Esophagus squamous epithelium (tissue), 4 donors: ENCODE measurements at regions not wholly inside any gene's neighbourhood (a gene's known extent, or its start where the extent isn't known, plus 50 kb on each side); places are given as distances from the start of the nearest gene placed in this dataset.

Experiments used
- POLR2A ChIP-seq, 4 donors: fragments of 450-650 bp; IDR thresholded peaks; one replicate each; pipeline ENCODE4 v1.6.1; 2017; ENCODE audit warnings: antibody characterized with exemption in 4 of 4, mild to moderate bottlenecking in 4 of 4, moderate library complexity in 3 of 4
- TF ChIP-seq, protein P1 (sequence below), 6 experiments: fragments of 450-650 bp in 4 of 6; fragments of 200-600 bp in 2 of 6; sonication (generic) in 2 of 6; IDR thresholded peaks; one replicate each; pipeline ENCODE4 v1.5.1; 2016 to 2019; ENCODE audit warnings: antibody characterized with exemption in 6 of 6, mild to moderate bottlenecking in 4 of 6, moderate library complexity in 4 of 6

DNA sequence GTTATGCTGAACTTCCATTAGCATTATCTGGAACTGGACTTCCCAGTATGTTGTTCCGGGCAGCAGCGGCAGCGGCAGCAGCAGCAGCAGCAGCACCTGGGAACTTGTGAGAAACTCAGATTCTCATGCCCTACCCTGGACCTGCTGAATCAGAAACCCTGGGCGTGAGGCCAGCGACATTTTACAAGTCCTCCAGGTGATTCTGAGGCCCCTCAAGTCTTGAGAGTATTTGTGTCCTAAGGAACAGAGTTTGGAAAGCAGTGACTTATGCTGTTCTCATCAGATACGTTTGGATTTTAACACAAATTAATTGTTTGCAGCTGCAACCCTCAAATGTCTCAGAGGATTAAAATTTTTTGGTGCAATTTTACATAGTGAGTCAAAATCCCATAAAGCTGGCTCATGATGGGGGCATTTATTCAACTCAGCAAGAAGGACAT is 157.2 kb upstream of the KAZN start:
- TF ChIP-seq, protein P1, sequence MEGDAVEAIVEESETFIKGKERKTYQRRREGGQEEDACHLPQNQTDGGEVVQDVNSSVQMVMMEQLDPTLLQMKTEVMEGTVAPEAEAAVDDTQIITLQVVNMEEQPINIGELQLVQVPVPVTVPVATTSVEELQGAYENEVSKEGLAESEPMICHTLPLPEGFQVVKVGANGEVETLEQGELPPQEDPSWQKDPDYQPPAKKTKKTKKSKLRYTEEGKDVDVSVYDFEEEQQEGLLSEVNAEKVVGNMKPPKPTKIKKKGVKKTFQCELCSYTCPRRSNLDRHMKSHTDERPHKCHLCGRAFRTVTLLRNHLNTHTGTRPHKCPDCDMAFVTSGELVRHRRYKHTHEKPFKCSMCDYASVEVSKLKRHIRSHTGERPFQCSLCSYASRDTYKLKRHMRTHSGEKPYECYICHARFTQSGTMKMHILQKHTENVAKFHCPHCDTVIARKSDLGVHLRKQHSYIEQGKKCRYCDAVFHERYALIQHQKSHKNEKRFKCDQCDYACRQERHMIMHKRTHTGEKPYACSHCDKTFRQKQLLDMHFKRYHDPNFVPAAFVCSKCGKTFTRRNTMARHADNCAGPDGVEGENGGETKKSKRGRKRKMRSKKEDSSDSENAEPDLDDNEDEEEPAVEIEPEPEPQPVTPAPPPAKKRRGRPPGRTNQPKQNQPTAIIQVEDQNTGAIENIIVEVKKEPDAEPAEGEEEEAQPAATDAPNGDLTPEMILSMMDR (IDR thresholded peaks at IDR 0.05) = no peak
- TF ChIP-seq POLR2A (IDR thresholded peaks at IDR 0.05) = no peak
